ENCODE measurements at regions not wholly inside any gene's neighbourhood (a gene's known extent, or its start where the extent isn't known, plus 50 kb on each side); places are given as distances from the start of the nearest gene placed in this dataset.

DNA sequence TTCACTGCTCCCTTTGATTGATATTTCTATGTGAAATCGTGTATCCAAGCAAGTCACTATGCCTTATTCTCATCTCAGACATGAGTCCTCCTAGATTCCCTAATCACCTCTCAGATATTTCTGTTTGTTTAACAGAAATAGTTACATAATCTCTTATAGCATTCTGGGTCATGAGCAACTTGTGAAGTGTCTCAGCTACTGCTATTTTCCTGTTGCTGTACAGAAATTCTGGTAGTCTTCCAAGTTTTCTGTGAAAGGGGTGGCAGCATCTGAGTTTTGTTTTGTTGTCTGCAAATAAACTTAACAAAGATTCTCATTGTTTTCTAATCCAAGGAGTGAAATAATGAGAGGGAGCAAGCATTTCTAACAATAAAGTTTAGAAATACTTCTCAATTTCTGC, 256.9 kb upstream of the ST8SIA4 start:
- no peak for TF ChIP-seq POLR2A (IDR thresholded peaks at IDR 0.05; ENCODE audit: low read depth, low read length)
- TF ChIP-seq TAF1 (IDR thresholded peaks at IDR 0.05; ENCODE audit: low read depth, low read length), result no peak
- no peak for TF ChIP-seq POLR2AphosphoS5 (IDR thresholded peaks at IDR 0.05; ENCODE audit: low read depth, low read length)
- no peak for TF ChIP-seq POU2F2 (IDR thresholded peaks at IDR 0.05; ENCODE audit: low read depth, low read length)
- TF ChIP-seq PAX5 (IDR thresholded peaks at IDR 0.05; ENCODE audit: insufficient read depth, low read length, severe bottlenecking), result no peak
- no peak for TF ChIP-seq SPI1 (IDR thresholded peaks at IDR 0.05; ENCODE audit: low read depth, low read length)
